Left colon (tissue), 2 donors: ENCODE measurements at regions not wholly inside any gene's neighbourhood (a gene's known extent, or its start where the extent isn't known, plus 50 kb on each side); places are given as distances from the start of the nearest gene placed in this dataset.
"Not testable (repeated sequence)": the region's sequence is repeated elsewhere in the genome, so short reads cannot be mapped to it uniquely, and the experiment has no call there.

ENCODE experiments used
- ATAC-seq: fragments of 200-7000 bp; cut with Tn5 transposase; one replicate; pipeline ENCODE4 v1.9.1; 2020; ENCODE audit warnings: mild to moderate bottlenecking, moderate library complexity
- DNase-seq, 2 donors: peaks; one replicate each; pipeline ENCODE4 v3.0.0-alpha.2; 2020
- intact Hi-C, 2 donors: fragments of 100-400 bp; cut with DNase I in 1 of 2; cut with micrococcal nuclease in 1 of 2; formaldehyde crosslinking; loops; one replicate each; pipeline versions ENCODE4 v1.11.2 to v1.14.0; 2022; cut with DNase I, micrococcal nuclease
- donor health status: DM: no; HTN: no; CAD: no.
- donor health status: DM: yes; HTN: yes; CAD: no.

- DNase-seq, result no peak
- ATAC-seq, result no peak
- intact Hi-C loops, result no loop called here
Measured at GRCh38 chr16:60170196-60170595, 1436.1 kb upstream of the GOT2 start.

GRCh38 chr16:60166111-60166510 lies 1432.0 kb upstream of the GOT2 start:
- intact Hi-C loops, result no loop called here

GRCh38 chr16:60151987-60152386 lies 1417.9 kb upstream of the GOT2 start:
- ATAC-seq (no peak), DNase-seq (no peak)
- intact Hi-C loops, result no loop called here

More at GRCh38 chr16:60166111-60166510, 1432.0 kb upstream of the GOT2 start:
- DNase-seq (no peak), ATAC-seq (no peak)

- ATAC-seq (no peak), DNase-seq (no peak)
- intact Hi-C loops, result no loop called here
Measured at GRCh38 chr16:60150907-60151306, 1416.8 kb upstream of the GOT2 start.

GRCh38 chr16:60143348-60143705 lies 1409.2 kb upstream of the GOT2 start:
- intact Hi-C loops, result no loop called here
- ATAC-seq, result no peak
- no peak for DNase-seq

GRCh38 chr16:60142619-60143347 lies 1408.7 kb upstream of the GOT2 start:
- intact Hi-C loops, result no loop called here
- no peak for DNase-seq
- no peak for ATAC-seq

- no peak for DNase-seq
- no peak for ATAC-seq
- intact Hi-C loops, result no loop called here
Measured at GRCh38 chr16:60137891-60138290, 1403.8 kb upstream of the GOT2 start.

- intact Hi-C loops, result no loop called here
- no peak for ATAC-seq
- DNase-seq, result no peak
Measured at GRCh38 chr16:60127196-60127595, 1393.1 kb upstream of the GOT2 start.

GRCh38 chr16:60126115-60126514 lies 1392.0 kb upstream of the GOT2 start:
- intact Hi-C loops, result not testable (repeated sequence)

GRCh38 chr16:60123392-60124023 lies 1389.4 kb upstream of the GOT2 start:
- ATAC-seq (no peak), DNase-seq (no peak)
- intact Hi-C loops, result no loop called here

More at GRCh38 chr16:60126115-60126514, 1392.0 kb upstream of the GOT2 start:
- not testable (repeated sequence) for DNase-seq, ATAC-seq

GRCh38 chr16:60120586-60120985 lies 1386.5 kb upstream of the GOT2 start:
- DNase-seq (no peak), ATAC-seq (no peak)
- intact Hi-C loops, result no loop called here

GRCh38 chr16:60110531-60110930 lies 1376.4 kb upstream of the GOT2 start:
- intact Hi-C loops, result no loop called here
- DNase-seq (no peak), ATAC-seq (no peak)

- no peak for ATAC-seq
- intact Hi-C loops, result no loop called here
- DNase-seq, result no peak
Measured at GRCh38 chr16:60107871-60108270, 1373.8 kb upstream of the GOT2 start.

GRCh38 chr16:60107437-60107836 lies 1373.3 kb upstream of the GOT2 start:
- ATAC-seq, result no peak
- no peak for DNase-seq
- intact Hi-C loops, result no loop called here

GRCh38 chr16:60100371-60100770 lies 1366.3 kb upstream of the GOT2 start:
- ATAC-seq (no peak), DNase-seq (no peak)
- intact Hi-C loops, result no loop called here

- ATAC-seq, result no peak
- intact Hi-C loops, result no loop called here
- no peak for DNase-seq
Measured at GRCh38 chr16:60091529-60091928, 1357.4 kb upstream of the GOT2 start.

GRCh38 chr16:60091071-60091470 lies 1357.0 kb upstream of the GOT2 start:
- DNase-seq, result no peak
- ATAC-seq, result no peak
- intact Hi-C loops, result no loop called here

- ATAC-seq, result no peak
- intact Hi-C loops, result no loop called here
- DNase-seq, result no peak
Measured at GRCh38 chr16:60087530-60087929, 1353.4 kb upstream of the GOT2 start.

- DNase-seq, ATAC-seq, intact Hi-C loops: not testable (repeated sequence)
Measured at GRCh38 chr16:60078819-60079218, 1344.7 kb upstream of the GOT2 start.

GRCh38 chr16:60077861-60078260 lies 1343.7 kb upstream of the GOT2 start:
- intact Hi-C loops, result no loop called here
- DNase-seq, result no peak

GRCh38 chr16:60074378-60074777 lies 1340.3 kb upstream of the GOT2 start:
- intact Hi-C loops, result no loop called here
- DNase-seq (no peak), ATAC-seq (no peak)

More at GRCh38 chr16:60077861-60078260, 1343.7 kb upstream of the GOT2 start:
- ATAC-seq, result no peak
